ENCODE measurements at regions not wholly inside any gene's neighbourhood (a gene's known extent, or its start where the extent isn't known, plus 50 kb on each side); places are given as distances from the start of the nearest gene placed in this dataset.

DNA sequence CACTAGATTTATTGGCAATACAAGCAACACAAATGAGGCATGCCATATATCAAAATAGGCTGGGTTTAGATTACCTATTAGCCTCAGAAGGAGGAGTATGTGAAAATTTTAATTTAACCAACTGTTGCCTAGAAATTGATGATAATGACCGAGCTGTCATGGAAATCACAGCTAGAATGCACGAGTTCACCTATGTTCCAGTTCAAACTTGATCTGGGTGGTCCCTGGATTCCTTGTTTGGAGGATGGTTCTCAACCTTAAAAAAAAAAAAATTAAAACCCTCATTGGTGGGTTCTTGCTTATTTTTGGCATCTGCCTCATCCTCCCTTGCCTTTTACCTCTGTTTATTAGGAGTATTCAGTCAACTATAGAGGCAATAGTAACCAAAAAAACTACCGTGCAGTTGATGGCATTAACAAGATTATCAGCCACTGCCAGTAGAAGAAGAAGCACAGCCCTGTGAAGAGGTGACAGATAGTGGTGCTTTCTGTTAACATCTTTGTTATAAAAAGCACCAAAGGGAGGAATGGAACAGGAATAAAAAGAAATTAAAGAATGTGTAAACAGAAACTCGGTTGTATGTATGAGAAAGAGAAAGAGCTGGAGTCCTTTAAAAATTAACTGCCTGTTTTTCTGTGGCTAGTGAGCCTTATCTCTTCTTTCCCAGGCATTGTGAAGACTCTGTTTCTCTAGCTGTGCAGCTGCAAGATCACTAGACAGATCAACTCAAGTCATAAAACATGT is 106.4 kb downstream of the ZNF429 start (continued):
- TF ChIP-seq ZNF347 (CRISPR knock-in tag; IDR thresholded peaks at IDR 0.05; ENCODE audit: low read depth) (no peak), SLC30A9 (CRISPR knock-in tag; IDR thresholded peaks at IDR 0.05) (no peak), U2AF1 (optimal IDR thresholded peaks at IDR 0.05; ENCODE audit: low read depth, low read length) (no peak), BRF1 (IDR thresholded peaks at IDR 0.05; ENCODE audit: borderline replicate concordance, extremely low read depth, insufficient read length) (no peak), ZNF695 (CRISPR knock-in tag; IDR thresholded peaks at IDR 0.05) (no peak), MTA1 (IDR thresholded peaks at IDR 0.05; ENCODE audit: borderline replicate concordance) (no peak), ZNF217 (CRISPR knock-in tag; IDR thresholded peaks at IDR 0.05) (no peak), ZNF121 (CRISPR knock-in tag; conservative IDR thresholded peaks at IDR 0.05) (no peak), ZFP1 (CRISPR knock-in tag; IDR thresholded peaks at IDR 0.05) (no peak), MCM7 (IDR thresholded peaks at IDR 0.05) (no peak), TARDBP (IDR thresholded peaks at IDR 0.05) (no peak), RUNX1 (IDR thresholded peaks at IDR 0.05; ENCODE audit: low read depth) (no peak)
- TF ChIP-seq, protein P1, sequence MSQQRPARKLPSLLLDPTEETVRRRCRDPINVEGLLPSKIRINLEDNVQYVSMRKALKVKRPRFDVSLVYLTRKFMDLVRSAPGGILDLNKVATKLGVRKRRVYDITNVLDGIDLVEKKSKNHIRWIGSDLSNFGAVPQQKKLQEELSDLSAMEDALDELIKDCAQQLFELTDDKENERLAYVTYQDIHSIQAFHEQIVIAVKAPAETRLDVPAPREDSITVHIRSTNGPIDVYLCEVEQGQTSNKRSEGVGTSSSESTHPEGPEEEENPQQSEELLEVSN (IDR thresholded peaks at IDR 0.05; ENCODE audit: borderline replicate concordance in 1 of 2, extremely low read depth in 1 of 2, insufficient read depth in 1 of 2, insufficient read length in 1 of 2, low read depth in 1 of 2, low read length in 1 of 2, poor library complexity in 1 of 2, severe bottlenecking in 1 of 2), result no peak
- TF ChIP-seq, protein P2, sequence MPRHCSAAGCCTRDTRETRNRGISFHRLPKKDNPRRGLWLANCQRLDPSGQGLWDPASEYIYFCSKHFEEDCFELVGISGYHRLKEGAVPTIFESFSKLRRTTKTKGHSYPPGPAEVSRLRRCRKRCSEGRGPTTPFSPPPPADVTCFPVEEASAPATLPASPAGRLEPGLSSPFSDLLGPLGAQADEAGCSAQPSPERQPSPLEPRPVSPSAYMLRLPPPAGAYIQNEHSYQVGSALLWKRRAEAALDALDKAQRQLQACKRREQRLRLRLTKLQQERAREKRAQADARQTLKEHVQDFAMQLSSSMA (CRISPR knock-in tag; IDR thresholded peaks at IDR 0.05), result no peak
- TF ChIP-seq, protein P3, sequence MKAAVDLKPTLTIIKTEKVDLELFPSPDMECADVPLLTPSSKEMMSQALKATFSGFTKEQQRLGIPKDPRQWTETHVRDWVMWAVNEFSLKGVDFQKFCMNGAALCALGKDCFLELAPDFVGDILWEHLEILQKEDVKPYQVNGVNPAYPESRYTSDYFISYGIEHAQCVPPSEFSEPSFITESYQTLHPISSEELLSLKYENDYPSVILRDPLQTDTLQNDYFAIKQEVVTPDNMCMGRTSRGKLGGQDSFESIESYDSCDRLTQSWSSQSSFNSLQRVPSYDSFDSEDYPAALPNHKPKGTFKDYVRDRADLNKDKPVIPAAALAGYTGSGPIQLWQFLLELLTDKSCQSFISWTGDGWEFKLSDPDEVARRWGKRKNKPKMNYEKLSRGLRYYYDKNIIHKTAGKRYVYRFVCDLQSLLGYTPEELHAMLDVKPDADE (conservative IDR thresholded peaks at IDR 0.05; ENCODE audit: control insufficient read depth, low read depth, low read length), result no peak
- TF ChIP-seq, protein P4, sequence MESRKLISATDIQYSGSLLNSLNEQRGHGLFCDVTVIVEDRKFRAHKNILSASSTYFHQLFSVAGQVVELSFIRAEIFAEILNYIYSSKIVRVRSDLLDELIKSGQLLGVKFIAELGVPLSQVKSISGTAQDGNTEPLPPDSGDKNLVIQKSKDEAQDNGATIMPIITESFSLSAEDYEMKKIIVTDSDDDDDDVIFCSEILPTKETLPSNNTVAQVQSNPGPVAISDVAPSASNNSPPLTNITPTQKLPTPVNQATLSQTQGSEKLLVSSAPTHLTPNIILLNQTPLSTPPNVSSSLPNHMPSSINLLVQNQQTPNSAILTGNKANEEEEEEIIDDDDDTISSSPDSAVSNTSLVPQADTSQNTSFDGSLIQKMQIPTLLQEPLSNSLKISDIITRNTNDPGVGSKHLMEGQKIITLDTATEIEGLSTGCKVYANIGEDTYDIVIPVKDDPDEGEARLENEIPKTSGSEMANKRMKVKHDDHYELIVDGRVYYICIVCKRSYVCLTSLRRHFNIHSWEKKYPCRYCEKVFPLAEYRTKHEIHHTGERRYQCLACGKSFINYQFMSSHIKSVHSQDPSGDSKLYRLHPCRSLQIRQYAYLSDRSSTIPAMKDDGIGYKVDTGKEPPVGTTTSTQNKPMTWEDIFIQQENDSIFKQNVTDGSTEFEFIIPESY (CRISPR knock-in tag; IDR thresholded peaks at IDR 0.05), result no peak

Data from K562 (cell line).